GM10248 (cell line): ENCODE measurements at regions not wholly inside any gene's neighbourhood (a gene's known extent, or its start where the extent isn't known, plus 50 kb on each side); places are given as distances from the start of the nearest gene placed in this dataset.
"Not testable (repeated sequence)": the region's sequence is repeated elsewhere in the genome, so short reads cannot be mapped to it uniquely, and the experiment has no call there.

Experiments
- CTCF ChIA-PET: fragments of 300-600 bp; sonication (Branson Sonifier 250); formaldehyde crosslinking; extraction: SDS; loops from one replicate; lab custom pipeline; 2021; ENCODE audit warnings: antibody characterized with exemption; lab: Yijun Ruan, JAX
- POLR2A ChIA-PET: fragments of 350-650 bp; sonication (Branson Sonifier 250); formaldehyde crosslinking; extraction: SDS; loops from one replicate; lab custom pipeline; 2020; ENCODE audit warnings: antibody characterized with exemption; lab: Yijun Ruan, JAX
- DNase-seq: peaks from one replicate; pipeline ENCODE4 v3.0.0; 2012; ENCODE audit errors: extremely low spot score
- CTCF ChIP-seq: IDR thresholded peaks from 2 replicates; pipeline ENCODE4 v1.5.1; 2012; ENCODE audit warnings: mild to moderate bottlenecking, low read depth; ENCODE audit errors: extremely low read depth, missing control alignments, control extremely low read depth

- POLR2A ChIA-PET, result no interaction called here
- no peak for TF ChIP-seq CTCF
- no peak for DNase-seq
- CTCF ChIA-PET, result no interaction called here
Observed at GRCh38 chr9:135402048-135402738, 77.4 kb upstream of the PPP1R26 start.

- no peak for TF ChIP-seq CTCF
- CTCF ChIA-PET, result no interaction called here
- POLR2A ChIA-PET, result no interaction called here
- no peak for DNase-seq
Observed at GRCh38 chr9:135402739-135403695, 76.6 kb upstream of the PPP1R26 start.

- TF ChIP-seq CTCF, result no peak
- ChIA-PET POLR2A (no interaction called here), CTCF (no interaction called here)
- no peak for DNase-seq
Observed at GRCh38 chr9:135403733-135404450, 75.7 kb upstream of the PPP1R26 start.

- DNase-seq, result no peak
- no peak for TF ChIP-seq CTCF
- ChIA-PET POLR2A (no interaction called here), CTCF (no interaction called here)
Observed at GRCh38 chr9:135404451-135405144, 75.0 kb upstream of the PPP1R26 start.

- CTCF ChIA-PET, DNase-seq, POLR2A ChIA-PET: not testable (repeated sequence)
Observed at GRCh38 chr9:135405145-135405464, 74.5 kb upstream of the PPP1R26 start.

GRCh38 chr9:135408476-135409254 lies 70.9 kb upstream of the PPP1R26 start:
- ChIA-PET CTCF (no interaction called here), POLR2A (no interaction called here)
- TF ChIP-seq CTCF, result no peak
- DNase-seq, result no peak
